Activated T-helper 1 cell treated with anti-CD3 and anti-CD28 coated beads, Interleukin-12 subunit alpha, Interleukin-12 subunit beta, Interleukin-2, Interleukin-4 antibody, amounts not matched to agents 30 ng/mL and 10 ng/mL and 1 ng/mL, durations not matched to agents 14 hours and 24 hours and 36 hours (primary cell): ENCODE measurements at regions not wholly inside any gene's neighbourhood (a gene's known extent, or its start where the extent isn't known, plus 50 kb on each side); places are given as distances from the start of the nearest gene placed in this dataset.

ENCODE experiments used
- DNase-seq: peaks from one replicate; pipeline ENCODE4 v3.0.0; 2021; ENCODE audit warnings: low spot score
- H3K27ac Mint-ChIP-seq: one replicate; pipeline ENCODE4 v1.8.0; 2021; ENCODE audit warnings: mild to moderate bottlenecking, mixed read lengths
- H3K27me3 Mint-ChIP-seq: one replicate; pipeline ENCODE4 v1.8.0; 2022; ENCODE audit warnings: mild to moderate bottlenecking, moderate library complexity, mixed read lengths; ENCODE audit not compliant: insufficient read depth
- H3K36me3 Mint-ChIP-seq: one replicate; pipeline ENCODE4 v1.8.0; 2021; ENCODE audit warnings: low read depth, mixed read lengths
- H3K4me1 Mint-ChIP-seq: one replicate; pipeline ENCODE4 v1.8.0; 2021; ENCODE audit warnings: low read depth, mixed read lengths
- H3K4me3 Mint-ChIP-seq: one replicate; pipeline ENCODE4 v1.8.0; 2021; ENCODE audit warnings: mild to moderate bottlenecking, moderate library complexity, mixed read lengths
- H3K9me3 Mint-ChIP-seq: one replicate; pipeline ENCODE4 v1.8.0; 2021; ENCODE audit warnings: mixed read lengths
- intact Hi-C: fragments of 100-400 bp; cut with micrococcal nuclease; formaldehyde crosslinking; loops from one replicate; pipeline ENCODE4 v1.15.1; 2024

- DNase-seq: no peak
- Mint-ChIP-seq H3K9me3 (no peaks in the 10 kb centered on the region), H3K4me1 (no peaks in the 10 kb centered on the region), H3K27ac (no peak overlapping the region), H3K36me3 (no peaks in the 10 kb centered on the region), H3K27me3 (peaks cover 12% of the 10 kb centered on the region), H3K4me3 (no peak overlapping the region)
- intact Hi-C loops: no loop called here
Measured at GRCh38 chr2:20897047-20897446, 74.1 kb upstream of the LDAH start.

- H3K36me3 Mint-ChIP-seq: no peaks in the 10 kb centered on the region
- no peak for DNase-seq
- H3K27ac Mint-ChIP-seq: no peak overlapping the region
- intact Hi-C loops: no loop called here
- H3K9me3 Mint-ChIP-seq: no peaks in the 10 kb centered on the region
- H3K4me3 Mint-ChIP-seq: no peak overlapping the region
- H3K27me3 Mint-ChIP-seq: no peaks in the 10 kb centered on the region
- no peaks in the 10 kb centered on the region for H3K4me1 Mint-ChIP-seq
Measured at GRCh38 chr2:20884829-20885228, 61.9 kb upstream of the LDAH start.

GRCh38 chr2:20882466-20883170 lies 59.7 kb upstream of the LDAH start:
- no peak overlapping the region for H3K4me3 Mint-ChIP-seq
- no peaks in the 10 kb centered on the region for H3K9me3 Mint-ChIP-seq
- H3K4me1 Mint-ChIP-seq: no peaks in the 10 kb centered on the region
- no peaks in the 10 kb centered on the region for H3K36me3 Mint-ChIP-seq
- no peak overlapping the region for H3K27ac Mint-ChIP-seq
- intact Hi-C loops: no loop called here
- no peak for DNase-seq
- H3K27me3 Mint-ChIP-seq: no peaks in the 10 kb centered on the region

- no peak overlapping the region for H3K27ac Mint-ChIP-seq
- no peak for DNase-seq
Measured at GRCh38 chr2:20880221-20880771, 57.4 kb upstream of the LDAH start.

DNA sequence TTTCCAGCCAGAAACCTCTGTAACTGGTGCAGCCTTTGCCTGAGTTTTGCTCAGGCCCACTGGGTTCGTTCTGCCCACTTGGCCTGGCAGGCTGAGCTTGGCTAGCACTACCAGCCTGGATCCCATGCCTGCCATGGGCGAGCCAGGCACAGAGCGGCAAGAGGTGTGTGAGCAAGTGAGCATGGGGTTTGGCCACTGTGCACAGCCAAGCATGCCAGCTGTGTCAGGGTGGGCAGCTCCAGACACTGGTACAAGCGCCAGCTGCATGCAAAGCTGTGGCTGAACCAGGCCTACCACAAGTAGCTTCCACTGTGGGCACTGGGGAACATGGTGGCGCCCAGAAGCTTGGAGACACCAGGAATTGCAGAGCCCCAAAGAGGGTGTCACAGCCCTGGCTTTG lies 56.3 kb upstream of the LDAH start:
- no peaks in the 10 kb centered on the region for H3K4me1 Mint-ChIP-seq
- H3K4me3 Mint-ChIP-seq: no peak overlapping the region
- intact Hi-C loops: no loop called here
- H3K27me3 Mint-ChIP-seq: peaks cover 5% of the 10 kb centered on the region
- no peak for DNase-seq
- H3K27ac Mint-ChIP-seq: no peak overlapping the region
- H3K36me3 Mint-ChIP-seq: no peaks in the 10 kb centered on the region
- H3K9me3 Mint-ChIP-seq: no peaks in the 10 kb centered on the region

More at GRCh38 chr2:20880221-20880771, 57.4 kb upstream of the LDAH start:
- Mint-ChIP-seq H3K4me3 (no peak overlapping the region), H3K4me1 (no peaks in the 10 kb centered on the region), H3K27me3 (peaks cover 5% of the 10 kb centered on the region), H3K36me3 (no peaks in the 10 kb centered on the region), H3K9me3 (no peaks in the 10 kb centered on the region)
- intact Hi-C loops: no loop called here

GRCh38 chr2:20877960-20878359 lies 55.1 kb upstream of the LDAH start:
- H3K27ac Mint-ChIP-seq: no peak overlapping the region
- intact Hi-C loops: no loop called here
- H3K4me3 Mint-ChIP-seq: no peak overlapping the region
- peaks cover 8% of the 10 kb centered on the region for H3K27me3 Mint-ChIP-seq
- no peaks in the 10 kb centered on the region for H3K36me3 Mint-ChIP-seq
- H3K9me3 Mint-ChIP-seq: no peaks in the 10 kb centered on the region
- DNase-seq: no peak
- H3K4me1 Mint-ChIP-seq: no peaks in the 10 kb centered on the region
